ENCODE measurements at regions not wholly inside any gene's neighbourhood (a gene's known extent, or its start where the extent isn't known, plus 50 kb on each side); places are given as distances from the start of the nearest gene placed in this dataset.

DNA sequence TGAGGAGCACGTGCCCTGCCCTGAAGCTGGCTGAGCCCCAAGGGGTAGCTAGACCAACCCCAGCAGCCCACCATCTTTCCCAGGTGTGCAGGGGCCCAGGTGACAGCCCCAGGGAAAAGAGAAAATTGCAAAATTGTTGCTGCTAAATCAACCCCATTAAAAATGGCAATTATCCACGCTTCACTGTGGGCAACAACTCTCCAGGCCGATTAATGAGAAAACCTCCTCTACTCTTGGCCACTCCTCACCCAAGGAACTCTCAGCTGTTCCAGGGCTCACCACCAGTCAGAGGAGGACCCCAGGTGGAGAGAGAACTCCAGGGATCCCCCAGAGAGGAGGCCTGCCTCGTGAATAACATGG, 516.1 kb upstream of the MGMT start:
- DNase-seq, result no peak

DNA sequence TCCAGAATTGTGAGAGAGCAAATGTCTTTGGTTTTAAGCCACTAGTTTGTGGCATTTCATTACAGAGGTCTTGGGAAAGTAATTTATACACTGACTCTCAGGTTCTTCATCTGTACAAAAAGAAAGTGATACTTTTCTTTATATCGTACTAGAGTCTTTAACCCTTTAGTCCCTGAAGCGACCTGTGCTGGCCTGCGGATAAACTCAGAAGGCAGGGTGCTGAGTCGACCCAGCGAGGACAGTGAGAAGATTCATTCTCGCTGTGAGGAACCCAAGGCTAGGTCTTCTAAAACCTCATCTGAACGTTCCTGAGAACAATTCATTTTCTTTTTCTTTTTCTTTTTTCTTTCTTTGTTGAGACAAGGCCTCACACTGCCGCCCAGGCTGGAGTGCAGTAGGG, 514.2 kb upstream of the MGMT start:
- DNase-seq, result no peak

DNA sequence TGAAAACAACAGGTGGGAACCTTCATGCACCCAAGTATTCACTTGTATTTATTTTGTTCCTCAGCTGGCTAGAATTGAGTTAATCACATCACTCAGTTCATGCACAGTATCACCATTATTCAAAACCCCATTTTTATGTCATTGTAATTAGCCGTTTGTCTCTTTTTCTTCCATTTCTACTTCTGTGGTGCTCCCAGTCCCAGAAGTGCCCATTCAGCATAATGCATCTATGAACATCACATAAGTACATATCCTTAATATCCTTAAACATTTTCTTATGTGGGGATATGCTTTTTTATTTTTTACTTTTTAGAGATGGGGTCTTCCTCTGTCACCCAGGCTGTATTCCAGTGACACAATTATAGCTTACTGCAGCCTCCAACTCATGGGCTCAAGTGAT, 510.9 kb upstream of the MGMT start:
- DNase-seq, result no peak

DNA sequence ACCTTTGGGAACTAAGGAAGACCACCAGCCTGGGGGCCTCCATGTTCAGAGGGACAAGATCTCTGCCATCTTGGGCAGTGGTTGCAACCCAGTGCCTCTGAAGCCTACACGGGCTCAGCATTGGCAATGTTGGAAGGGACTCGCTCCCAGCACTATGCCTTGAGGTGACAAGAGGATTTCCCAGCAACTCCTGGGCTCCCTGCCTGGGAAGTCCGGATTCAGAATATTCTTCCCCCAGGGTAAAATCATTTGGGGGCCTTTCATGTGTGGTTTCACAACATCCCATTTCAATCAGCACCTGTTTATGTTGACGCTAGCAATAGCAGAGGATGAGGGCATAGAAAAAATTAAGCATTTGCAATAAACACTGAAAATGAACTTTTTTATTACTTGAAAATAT, 509.8 kb upstream of the MGMT start:
- no peak for DNase-seq

DNA sequence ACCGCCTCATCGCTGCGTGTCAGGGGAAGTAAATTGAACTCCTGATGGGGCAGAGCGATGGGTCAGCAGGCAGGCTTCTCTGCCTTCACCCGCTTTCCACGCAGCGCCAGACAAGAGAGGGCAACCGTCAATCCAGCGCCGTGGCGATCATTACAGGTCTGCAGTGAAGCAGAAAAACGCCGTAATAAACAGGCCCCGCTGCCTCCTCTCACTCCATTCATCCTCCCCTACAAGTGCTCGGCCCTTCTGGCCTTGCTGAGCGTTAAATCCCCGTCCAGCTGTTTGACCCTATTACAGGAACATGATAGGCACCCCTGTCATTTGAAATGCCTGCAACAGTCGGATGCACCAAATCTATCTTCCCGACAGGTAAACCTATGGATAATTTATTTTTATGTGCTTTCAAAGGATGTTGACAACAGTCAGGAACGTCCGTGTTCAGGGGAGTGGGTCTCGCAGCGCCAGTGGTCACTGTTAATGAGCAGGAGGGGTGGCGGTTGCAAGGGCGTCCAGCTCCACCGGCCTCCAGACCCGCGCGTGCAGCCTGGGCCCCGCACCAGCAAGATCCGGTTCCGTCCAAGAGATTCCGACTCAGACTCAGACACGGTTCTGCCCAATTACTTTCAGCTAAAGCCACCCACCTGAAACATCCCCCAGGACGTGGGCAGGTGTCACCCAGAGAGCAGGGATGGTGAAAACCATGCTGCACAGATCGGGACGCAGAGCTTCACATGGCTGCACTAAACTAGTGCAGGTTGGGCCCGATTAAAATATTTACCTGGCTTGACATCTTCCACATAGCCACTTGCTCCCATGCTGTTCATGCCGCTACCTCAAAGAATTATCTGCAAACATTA, 508.0 kb upstream of the MGMT start:
- no peak for DNase-seq

DNA sequence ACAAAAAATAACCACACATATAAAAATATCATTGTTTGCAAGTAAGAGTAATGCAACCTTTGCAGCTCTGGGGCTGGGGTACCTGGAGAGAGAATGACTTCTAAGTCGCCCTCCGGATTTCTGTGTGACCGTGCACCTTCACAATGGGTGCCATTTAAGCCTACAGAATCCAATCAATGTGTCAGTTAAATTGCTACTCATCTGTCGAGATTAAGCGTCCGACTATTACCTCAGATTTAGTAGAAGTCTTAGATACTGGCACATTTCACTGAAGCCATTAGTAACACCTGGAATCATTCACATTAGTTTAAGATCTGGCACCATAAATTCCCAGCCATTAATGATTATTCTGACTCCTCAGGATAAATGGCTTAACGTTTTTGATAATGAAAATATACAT, 507.3 kb upstream of the MGMT start:
- no peak for DNase-seq

DNA sequence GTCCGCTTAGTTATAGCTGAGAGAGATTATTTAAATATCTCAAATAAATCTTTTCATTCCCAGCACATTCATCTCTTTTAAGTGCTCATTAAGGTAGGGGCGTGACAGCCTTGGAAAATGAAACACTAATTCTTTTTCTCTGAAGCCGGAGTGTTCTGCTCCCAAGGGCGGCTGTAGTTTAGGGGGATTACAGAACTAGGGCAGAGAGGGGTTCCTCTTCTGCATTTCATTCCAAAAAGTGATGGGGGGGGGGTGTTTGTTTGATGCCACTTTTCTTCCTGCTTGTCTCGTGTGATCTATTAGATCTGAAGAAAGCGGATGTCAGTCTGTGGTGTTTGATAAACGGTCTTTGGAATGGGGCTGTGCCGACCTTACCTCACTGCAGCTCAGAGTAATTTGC, 506.5 kb upstream of the MGMT start:
- DNase-seq, result no peak

DNA sequence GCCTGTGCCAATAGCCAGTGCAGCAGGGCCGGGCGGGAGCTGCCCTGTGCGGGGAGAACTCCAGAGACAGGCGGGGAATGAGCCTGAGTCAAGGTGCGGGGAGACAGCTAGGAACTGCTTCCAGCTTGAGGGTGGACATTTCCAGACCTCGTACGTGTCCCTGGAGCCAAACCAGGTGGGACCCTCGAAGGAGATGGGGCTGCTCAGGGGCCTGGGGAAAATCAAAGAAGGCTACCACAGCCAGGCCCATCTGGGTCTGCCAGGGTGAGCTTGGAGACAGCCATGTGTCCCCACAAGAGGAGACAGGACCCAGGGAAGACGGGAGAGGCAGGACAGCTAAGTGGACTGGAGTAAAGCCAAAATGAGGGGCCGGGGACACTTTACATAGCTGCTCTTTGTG, 504.9 kb upstream of the MGMT start:
- no peak for DNase-seq

DNA sequence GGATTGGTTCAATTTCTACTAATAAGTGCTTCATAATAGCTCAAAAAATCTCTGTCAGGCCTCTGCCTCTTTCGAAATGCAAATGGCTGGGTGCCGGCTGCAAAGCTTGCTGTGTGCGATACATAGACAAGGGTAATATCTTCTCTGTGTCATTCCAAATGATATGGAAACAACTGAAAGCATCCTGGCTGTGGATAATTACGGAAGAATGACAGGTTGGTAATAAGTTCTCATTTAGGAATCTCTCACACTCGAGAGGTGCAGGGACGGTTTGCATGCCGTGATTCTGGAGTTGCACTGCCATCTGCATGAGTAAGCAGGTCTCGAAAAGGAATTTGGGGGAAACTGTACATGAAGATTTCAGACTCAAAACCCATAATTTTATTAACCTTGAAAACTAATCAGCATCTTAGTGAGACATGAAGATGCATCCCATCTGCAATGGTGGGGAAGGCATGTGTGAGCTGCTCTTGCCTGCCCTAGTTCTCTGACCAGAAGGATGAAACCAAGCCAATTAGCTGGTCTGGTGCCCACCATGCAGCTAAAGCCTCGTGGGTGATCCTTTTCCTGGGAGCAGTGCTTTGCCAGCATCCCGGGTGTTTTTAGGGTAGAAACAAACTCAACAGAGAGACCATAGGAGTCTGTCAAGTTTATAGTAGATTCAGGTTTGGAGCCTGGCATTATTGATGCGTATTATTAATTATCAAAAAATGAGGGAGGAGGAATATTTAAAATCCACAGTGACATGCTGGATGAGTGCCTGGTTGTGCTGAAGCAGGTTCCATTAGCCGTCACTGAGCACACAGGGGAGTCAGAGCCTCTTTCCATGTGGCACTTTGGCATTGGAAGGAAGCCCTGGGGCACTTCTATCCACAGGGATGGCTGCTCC, 503.6 kb upstream of the MGMT start:
- no peak for DNase-seq

DNA sequence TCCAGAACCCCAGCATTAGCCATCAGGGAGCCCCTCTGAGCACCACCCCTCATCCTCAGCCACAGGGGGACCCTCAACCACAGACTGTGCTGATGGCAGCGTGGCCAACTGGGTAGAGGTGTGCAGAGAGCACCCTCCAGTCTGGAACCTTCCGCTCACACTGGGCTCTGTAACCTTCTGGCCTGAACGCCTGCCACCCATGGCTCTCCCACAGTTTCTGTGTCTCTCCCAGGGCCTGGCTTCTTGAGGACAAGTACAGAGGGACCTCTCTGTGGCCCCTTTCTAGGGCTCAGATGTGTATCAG, 503.0 kb upstream of the MGMT start:
- DNase-seq, result no peak

DNA sequence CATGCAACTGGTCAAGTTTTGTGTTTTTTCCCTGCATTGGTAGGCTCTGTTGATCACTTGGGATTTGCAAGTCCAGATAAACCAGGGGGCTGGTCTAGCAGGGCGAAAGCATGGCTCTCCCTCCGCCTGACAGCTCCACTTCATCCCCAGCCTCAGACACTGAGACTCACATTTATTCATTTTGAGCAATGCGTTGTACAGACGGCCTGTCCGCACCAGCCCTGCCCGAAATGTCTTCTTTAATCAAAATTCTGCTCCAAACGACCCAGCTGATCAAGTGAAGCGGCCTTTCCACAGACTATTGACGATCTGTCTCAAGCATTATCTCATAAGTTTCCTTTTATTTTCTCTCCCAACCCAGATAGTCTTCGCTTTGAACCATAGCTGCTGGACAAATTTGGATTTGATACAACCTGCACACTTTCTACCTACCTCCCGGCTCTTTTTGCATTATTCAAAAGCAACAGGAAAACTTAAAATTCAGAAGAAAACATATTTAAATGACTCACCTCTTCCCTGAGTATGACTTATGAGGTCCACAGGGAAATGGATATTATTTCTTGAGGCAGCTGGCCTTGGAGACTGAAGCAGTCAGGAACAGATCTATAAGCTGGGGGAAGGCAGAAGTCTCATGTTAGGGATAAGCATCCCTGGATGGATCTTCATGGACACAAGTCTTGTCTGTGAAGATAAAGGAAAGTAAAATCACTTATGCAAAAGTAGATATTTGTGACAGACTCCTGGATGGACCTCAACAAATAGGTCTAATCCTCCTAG, 498.9 kb upstream of the MGMT start:
- no peak for DNase-seq

DNA sequence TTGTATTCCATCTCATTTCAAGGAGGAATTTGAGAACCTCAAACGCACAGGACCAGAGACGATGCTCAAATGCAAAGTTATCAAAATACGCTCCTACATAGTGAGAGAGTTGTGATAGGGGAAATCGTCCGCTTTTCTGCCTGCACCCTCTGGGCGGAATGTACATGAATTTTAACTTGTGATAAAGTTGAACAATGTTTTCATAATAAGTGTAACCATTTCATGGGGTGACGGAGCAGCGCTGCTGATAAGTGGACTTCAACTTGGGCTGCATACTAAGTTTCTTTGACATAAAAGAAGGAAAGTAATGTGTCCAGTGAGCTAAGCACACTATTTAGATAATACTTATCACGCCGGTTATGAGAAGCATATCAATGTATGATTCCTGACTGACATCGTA, 497.5 kb upstream of the MGMT start:
- no peak for DNase-seq

DNA sequence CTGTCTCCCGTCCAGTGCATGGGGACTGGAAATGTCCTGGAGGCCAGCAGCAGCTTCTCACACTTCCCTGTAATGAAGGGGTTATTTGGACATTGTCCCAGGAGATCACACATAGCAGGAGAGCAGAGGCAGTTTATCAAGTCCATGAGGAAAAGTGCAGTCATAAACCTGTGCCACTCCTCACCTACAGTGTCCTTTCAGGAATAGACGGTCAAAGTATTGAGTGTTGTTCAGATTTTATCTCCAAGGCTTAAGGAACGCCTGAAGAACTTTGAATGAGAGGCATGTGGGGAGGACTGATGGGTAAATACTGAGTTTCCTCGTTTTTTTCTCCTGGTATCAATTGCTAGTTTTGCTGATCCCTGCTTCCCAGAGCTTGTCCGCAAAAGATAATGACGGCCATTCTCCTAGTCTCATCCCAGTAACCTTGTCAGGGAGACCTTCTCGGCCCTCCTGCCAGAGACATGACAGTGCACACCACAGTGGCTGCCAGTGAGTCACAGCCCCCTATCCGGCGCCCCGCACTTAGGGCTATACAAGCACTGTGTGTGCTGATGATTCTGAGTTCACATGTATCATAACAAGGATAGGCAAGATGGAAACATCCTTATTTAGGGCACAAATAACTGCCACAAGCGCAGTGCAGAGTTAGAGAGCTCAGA, 495.5 kb upstream of the MGMT start:
- no peak for DNase-seq

DNA sequence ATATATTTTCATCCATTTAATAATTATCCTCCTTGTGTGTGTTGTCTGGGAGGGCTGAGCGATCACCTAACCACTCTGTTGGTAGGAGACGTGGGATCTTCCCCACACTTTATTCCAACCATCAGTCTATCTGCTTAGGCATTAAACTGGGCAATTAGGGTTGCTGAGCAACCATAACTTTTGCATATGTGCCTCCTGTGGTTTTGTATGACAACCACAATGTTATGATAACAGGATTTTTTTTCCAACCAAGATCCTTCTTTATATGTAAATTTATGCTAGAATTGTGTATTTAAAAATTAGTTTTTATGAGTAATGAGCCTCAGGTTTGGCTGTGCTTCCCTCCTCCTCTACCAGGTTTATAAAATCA, 495.0 kb upstream of the MGMT start:
- DNase-seq, result no peak

DNA sequence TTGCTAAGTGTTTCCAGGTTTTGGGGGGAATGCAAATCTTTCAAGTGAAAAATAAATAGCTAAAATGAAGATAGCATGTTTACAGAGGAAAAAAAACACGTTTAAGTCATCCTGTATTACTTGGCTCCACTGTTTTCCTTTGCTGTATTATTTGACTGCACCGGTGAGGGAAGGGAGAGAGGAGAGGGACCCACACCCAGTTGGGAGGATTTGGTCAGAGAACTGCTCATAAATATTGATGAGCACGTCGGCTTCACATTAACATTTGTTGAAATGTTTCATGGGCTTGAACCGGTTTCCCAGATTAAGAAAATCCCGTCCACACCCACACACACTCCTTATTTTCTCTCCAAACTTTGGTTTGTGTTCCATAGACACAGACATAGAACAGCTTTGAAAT, 493.8 kb upstream of the MGMT start:
- DNase-seq, result no peak

DNA sequence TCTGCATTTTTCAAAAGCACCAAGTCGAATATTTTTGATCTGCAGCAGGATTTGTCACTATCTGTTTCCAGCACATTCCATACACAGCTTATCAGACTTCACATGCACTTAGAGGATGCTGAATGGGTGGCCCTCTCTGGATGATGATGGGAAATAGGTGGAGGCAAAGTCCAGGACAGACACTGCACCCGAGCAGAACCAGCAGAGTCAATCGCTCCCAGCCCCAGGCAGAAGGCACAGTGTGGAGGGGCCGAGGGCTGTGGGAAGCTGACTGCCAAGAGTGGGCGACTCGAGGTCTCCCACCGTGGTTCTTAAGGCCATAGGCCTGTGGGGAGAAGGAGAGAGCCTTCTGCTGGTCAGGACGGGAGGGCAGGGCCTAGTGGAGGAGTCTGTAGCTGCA, 490.2 kb upstream of the MGMT start:
- no peak for DNase-seq

DNA sequence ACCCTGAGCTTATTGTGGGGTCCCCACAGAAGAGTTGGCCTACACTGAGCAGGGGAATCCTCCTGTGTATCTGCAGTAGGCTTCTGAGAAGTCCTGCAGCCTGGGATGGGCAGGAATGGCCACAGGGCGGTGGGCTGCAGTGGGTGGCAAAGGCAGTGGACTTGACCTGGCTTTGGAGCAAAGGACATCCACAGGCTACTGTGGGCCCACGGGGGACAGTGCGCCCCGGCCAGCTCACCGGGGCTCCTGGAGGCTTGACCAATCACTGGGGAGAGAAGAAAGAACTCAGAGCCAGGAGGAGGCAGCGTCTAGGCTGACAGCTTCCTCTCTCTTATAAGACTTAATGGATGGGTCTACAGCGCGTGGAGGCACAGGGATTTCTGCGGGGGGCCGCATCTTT, 488.8 kb upstream of the MGMT start:
- DNase-seq, result no peak

DNA sequence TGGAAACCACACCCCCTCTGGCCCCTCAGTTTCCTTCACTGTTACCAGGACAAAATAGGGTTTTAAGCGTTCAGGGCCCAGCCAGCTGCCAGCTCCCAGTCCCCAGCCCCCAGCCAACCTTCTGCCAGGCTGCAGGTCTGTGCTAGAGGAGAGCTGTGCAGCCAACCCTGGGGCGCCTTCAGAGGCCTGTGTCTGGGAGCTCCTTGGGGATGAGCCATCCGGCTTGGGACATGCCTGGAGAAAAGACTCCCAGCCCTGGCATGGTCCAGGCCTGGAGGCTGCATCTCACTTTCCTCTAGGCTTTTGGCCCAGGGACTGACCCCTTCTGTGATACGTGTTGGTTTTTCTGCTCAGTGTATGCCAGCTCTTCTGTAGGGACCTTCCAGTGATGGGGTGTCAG, 487.6 kb upstream of the MGMT start:
- DNase-seq, result no peak

DNA sequence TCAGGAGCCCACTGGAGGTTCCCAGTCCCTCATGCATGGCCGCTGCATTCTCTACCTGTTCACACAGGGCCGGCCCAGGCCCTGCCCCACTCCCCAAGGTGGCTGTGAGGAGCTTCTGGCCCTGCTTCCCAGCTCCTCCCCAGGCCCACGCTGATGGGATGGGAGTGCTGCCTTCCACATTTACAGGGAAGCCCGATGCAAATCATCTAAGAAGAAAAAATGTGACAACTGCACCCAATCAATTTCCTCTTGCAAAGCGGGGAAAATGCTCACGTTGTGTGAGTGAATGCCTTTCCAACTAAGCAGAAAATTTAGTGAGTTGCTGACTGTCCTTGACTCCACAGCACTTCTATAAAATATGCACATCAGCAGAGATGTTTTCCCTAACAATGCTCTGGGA, 485.8 kb upstream of the MGMT start:
- no peak for DNase-seq

DNA sequence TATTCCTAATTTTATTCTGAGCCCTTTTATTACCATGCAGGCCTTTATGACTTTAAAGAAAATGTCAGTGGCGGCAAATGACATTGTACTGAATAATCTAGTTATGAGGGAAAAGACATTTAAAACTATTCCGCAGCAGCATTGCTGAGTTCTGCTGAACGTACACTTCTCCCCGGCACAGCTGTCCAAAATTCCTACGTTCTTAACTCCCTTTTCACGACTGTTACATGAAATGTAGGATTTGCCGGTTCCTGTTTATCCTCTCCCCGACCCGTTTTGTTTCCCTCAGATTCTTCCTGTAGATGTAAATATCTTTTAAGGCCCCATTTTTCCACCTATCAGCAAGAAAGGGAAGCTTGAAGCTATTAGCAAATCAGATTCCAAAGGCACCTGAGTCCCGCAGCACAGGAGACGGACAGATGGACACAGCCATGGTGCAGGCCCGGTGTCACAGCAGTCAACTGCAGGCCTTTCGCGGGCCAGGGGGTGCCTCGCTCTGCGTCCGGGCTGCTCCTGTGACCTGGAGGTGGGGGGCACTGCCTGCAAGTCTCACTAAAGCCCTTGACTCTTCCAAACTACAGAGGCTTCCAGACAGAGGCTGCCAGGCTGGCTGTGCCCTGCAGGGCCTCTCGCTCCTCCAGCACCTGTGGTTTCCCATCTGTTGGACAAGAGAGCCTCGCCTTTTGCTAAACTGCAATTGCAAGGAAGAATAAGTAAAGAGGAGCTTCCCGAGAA, 485.0 kb upstream of the MGMT start:
- no peak for DNase-seq

DNA sequence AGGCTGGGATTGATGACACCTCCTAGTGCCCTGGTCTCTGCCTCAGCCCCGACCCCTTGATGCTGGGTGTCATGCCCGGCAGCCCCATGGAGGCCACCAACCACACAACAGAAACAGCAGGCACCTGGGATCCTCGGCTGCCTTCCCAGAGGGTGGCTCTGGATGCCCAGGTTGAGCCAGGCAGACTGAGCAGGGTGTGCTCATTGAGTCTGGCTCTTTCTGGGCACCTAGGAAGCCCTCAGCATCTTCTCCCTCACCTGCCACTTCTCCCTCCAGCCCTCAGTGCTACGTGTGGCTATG, 484.5 kb upstream of the MGMT start:
- DNase-seq, result no peak

DNA sequence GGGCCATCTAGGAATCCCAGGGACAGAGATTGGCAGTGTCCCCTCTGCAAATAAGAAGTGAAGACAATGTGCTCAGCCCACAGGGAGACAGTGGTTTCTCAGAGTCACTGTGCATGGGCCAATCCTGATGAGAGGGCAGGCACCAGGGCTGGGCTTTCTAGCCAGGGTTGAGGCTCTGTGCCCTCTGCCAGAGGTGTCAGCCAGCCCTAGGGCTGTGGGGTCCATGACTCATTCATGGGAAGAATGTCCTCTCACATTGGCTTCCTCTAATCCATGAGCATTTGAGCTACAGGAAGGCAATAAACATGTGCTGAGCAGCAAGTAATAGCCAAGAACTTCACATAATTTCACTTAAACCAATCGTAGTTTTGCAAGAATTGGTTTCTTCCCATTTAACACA, 482.0 kb upstream of the MGMT start:
- DNase-seq, result no peak

DNA sequence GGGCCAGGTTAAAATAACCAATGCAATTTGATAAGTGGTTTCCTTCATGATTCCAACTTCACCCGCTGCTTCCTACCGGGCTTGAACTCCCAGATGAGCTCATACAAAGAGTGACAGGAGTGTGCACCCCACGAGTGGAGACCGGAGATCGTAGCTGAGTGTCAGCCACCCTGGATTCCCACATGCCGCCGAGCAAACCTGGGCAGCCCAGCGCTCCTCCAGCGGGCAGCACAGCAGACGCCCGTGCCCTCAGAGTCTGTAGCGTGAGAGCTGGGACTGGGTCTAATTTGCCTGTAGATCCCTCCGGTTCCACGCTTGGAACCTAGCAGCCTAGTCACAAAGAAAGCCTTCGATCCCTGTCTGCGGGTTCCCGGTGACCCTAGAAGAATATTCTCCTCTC, 476.1 kb upstream of the MGMT start:
- DNase-seq, result no peak
